NCI-H526 treated with DMSO at 0.1 percent for 48 hours (cell line): ENCODE measurements at regions not wholly inside any gene's neighbourhood (a gene's known extent, or its start where the extent isn't known, plus 50 kb on each side); places are given as distances from the start of the nearest gene placed in this dataset.
"Not testable (repeated sequence)": the region's sequence is repeated elsewhere in the genome, so short reads cannot be mapped to it uniquely, and the experiment has no call there.

Experiments
- DNase-seq: peaks from one replicate; lab custom pipeline; 2025; lab: John Stamatoyannopoulos, UW

DNA sequence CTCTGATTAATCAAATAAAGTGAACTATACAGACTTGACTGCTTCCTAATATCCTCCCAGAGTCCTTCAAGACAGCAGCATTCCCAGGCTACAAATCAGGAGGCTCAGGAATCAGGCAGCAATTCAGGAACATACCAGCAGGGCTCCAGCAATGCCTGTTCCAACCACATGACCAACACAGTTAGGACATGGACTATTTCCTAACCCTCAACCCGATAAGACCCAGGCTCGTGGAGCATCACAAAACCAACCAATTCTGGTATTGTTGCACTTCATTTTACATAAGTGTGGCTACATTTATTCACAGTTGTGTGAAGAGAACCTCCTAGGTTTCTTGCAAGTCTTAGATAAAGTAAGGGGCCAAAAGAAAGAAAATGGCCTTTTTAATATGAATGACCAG lies 546.2 kb upstream of the ADGRL2 start:
- DNase-seq, result no peak

DNA sequence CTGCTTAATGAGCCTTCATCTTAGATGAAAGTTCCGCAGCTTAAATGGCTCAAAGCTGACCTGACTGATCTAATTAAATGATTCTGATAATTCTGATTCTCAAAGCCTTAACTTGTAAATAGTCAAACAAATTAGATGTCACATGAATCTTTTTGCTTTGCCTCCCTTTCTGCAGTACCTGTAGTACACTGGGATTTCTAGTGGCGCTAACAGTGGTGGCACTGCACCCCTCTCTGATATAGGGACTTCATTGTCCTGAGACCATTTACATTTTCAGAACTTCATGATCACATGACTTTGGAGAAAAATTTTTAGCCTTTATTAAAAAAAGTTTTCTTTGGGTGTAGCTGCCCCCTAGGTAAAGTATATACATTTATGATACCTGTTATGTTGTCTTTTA lies 546.7 kb upstream of the ADGRL2 start:
- DNase-seq, result no peak

DNA sequence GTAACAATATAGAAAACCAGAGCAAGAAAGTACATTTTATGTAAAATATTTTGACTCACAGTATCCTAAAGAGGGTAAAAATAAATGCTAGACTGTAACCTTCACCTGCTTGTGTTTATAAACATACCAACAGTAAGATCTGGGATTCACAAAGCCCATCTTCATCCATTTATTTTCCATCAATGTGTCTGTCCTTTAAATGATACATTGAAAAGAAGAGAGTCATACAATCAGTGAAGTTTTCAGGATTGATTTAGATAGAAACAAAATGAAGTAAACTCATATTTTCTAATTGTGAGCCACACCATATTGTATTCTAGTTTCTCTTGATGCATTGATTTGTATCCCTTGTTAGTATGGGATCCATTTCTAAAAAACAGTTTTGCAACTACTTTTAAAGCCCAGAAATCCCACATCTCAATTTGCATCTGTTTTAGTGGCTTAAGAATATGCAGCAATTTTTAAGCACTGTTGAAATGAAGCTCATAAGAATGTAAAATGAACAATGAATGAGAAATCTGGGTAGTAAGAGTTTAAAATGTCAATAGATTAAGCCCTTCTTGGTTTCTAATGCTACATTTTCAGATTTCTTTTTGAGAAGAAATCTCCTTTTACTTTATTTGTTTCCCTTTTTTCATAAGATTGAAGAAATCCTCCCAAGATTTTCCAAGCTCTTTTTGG lies 548.1 kb upstream of the ADGRL2 start:
- no peak for DNase-seq

DNA sequence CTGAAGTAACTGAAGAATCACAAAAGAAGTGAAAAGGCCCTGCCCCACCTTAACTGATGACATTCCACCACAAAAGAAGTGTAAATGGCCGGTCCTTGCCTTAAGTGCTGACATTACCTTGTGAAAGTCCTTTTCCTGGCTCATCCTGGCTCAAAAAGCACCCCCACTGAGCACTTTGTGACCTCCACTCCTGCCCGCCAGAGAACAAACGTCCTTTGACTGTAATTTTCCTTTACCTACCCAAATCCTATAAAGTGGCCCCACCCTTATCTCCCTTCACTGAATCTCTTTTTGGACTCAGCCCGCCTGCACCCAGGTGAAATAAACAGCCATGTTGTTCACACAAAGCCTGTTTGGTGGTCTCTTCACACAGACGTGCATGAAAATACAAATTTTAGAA lies 549.9 kb upstream of the ADGRL2 start:
- DNase-seq, result not testable (repeated sequence)

DNA sequence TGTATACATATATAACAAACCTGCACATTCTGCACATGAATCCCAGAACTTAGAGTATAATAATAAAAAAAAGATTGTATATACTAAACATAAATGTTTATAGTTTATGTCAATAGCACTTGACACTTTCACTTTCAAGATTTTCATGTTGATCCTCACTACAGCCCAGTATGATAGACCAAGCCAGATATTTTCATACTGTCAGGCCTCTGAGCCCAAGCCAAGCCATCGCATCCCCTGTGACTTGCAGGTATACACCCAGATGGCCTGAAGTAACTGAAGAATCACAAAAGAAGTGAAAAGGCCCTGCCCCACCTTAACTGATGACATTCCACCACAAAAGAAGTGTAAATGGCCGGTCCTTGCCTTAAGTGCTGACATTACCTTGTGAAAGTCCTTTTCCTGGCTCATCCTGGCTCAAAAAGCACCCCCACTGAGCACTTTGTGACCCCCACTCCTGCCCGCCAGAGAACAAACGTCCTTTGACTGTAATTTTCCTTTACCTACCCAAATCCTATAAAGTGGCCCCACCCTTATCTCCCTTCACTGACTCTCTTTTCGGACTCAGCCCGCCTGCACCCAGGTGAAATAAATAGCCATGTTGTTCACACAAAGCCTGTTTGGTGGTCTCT lies 555.5 kb upstream of the ADGRL2 start:
- not testable (repeated sequence) for DNase-seq

DNA sequence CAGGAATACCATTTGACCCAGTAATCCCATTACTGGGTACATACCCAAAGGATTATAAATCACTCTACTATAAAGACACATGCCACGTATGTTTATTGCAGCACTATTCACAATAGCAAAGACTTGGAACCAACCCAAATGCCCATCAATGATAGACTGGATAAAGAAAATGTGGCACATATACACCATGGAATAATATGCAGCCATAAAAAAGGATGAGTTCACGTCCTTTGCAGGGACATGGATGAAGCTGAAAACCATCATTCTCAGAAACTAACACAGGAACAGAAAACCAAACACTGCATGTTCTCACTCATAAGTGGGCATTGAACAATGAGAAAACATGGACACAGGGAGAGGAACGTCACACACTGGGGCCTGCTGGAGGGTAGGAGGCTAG lies 556.1 kb upstream of the ADGRL2 start:
- DNase-seq, result not testable (repeated sequence)

DNA sequence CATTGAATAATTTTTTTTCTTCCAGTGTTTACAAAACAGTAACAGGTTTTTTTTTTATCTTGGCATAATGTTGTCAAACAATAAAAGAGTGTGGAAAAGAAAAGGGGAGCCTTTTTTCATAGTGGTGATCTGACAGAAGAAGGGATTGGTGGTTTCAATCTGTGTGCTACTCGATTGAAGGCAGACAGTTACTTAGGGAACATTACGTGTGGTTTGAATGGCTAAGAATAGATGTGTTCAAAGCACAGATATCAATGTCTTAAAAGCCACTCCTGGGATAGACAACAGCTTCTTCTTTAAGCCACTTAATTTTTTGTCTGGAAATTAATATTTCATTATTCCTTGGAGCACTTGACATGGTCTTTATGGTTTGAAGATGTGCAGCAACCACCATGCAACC lies 558.6 kb upstream of the ADGRL2 start:
- no peak for DNase-seq

DNA sequence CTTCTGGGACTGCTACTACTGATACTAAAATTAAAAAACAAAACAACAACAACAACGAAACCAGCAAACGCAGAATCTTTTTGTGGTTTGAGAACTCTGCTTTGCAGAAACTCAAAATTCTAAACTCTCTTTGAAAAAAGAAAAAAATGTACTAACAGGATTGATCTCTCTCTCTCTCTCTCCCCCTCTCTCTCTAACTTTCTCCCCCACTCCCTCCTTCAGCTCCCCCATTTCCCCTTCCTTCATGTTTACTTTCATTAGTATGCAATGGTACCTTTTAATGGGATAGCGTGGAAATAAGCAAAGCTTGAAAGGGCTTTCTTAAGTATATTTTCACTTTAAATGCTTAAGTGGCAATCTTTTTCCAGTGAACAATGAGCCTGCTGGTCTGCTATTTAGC lies 562.6 kb upstream of the ADGRL2 start:
- no peak for DNase-seq

DNA sequence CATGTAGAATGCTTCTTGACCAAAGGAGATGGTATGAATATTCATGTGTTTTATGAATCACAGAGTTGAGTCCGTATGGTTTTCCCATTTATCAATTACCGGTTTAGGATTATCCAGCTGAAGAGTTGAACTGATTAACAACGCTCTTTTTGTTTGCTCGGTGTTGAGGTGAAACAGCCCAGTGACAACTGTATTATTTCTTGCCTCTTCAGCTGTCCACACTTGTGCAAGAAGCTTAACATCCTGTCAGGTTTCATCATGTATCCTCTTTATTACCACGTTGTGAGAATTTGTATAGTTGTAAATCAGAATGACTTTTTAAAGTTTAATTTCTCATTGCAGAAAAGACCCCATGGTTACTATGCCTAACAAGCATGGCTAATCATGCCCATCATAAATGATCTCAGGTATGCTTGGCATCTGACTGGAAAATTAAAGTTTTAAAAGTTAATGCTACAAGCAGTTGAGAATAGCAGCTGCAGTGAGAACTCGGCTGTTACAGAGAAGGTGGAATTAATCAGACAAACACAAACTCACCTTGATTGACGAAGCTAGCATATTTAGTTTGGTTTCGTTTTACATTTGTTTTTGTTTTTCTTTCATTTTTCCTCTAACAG lies 563.2 kb upstream of the ADGRL2 start:
- no peak for DNase-seq

DNA sequence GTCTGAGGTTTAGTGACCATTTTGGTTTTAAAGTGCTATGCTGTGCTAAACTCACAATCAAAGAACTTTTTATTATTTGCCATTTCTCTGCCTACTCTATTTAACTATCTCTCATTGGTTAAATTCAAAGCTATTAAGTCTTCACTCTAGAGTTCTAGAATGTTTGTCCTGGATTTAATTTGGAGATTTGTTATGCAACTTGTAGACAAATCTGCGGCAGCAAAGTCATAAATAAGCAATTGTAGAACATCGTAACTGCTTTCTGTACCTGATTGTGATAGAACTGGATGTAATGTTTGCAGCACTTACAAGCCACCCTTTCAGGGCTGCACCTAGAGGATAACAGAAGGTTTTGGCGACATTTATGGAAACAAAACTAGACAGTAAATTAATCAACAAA lies 566.5 kb upstream of the ADGRL2 start:
- no peak for DNase-seq

DNA sequence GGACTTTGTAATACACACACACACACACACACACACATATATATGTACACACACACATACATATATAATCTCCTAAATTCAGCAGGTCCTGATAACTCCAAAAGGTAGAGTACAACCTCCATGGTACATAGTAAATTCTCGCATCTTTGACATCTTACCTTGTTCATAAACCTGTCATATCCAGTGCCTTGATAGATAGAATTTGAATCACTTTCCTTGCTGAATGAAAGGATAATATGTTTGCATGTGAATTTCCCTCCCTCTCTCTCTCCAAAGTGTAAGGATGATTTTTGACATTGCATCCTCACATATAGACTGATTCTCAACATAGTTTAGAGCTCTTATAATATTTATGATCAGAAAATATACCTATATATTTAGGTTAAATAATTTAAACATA lies 567.1 kb upstream of the ADGRL2 start:
- no peak for DNase-seq

DNA sequence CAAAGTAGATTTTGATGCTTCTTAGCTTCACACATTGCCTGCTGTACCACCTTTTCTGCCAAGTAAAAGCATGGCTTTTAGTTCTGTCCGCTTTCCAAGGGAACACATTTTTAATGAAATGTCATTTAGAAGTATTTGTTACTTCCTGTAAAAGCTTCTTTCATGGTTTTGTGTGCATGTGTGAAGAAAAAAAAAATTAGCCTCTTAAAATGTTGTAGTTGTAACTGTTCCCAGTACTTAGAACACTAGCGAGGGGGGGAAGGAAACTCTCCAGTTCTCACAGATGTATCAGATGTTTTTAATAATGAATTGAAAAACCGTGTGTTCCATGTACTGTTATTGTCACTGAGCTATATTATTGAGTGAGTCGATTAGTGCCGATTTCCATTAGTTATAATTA lies 568.3 kb upstream of the ADGRL2 start:
- DNase-seq, result no peak

DNA sequence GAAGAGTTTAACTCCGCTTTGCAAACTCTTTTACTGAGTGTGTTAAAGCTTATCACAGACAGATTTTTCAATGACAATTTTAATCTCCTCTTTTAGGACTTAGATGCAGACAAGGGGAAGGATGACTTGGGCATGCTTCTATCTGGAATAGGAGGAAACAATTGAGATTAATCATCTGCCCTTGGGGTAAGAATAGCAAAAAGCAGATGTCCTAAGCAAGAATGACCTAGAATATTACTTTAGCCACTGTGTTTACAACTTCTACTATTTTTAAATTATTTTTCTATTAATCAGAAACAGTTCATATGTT lies 569.0 kb upstream of the ADGRL2 start:
- no peak for DNase-seq

DNA sequence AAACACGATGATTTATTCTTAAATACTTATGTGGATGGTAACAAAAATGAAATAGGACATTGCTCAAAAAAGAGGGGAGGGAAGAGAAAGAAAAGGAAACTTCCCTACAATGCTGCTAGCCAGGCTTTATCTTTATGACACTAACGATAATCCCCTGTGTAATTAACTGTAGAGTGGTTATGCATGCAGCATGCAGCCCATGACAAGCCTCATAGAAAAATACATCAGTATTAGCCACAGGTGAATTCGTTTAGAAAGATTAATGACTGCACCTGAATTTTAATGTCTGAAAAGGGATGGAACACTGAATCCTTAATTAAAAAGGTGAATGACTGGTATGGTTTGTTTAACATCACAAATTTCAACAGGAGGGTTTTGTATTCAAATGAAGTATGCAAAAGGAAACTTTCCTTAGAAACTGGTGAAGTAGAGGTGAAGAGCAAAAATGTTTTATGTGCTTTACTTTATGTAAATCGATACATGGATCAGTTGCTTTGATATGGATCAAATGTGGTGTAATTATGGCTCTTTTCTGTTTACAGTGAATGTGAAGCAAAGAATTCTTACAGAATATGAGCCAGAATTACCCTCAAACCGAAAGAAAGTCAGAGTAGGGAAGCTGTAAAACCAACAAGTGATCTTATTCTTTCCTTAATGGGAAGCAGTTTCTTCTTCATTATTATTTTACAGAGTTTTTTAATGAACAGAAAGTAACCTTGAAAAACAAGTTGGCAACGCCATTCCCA lies 569.6 kb upstream of the ADGRL2 start:
- DNase-seq, result peak; percentile 94

DNA sequence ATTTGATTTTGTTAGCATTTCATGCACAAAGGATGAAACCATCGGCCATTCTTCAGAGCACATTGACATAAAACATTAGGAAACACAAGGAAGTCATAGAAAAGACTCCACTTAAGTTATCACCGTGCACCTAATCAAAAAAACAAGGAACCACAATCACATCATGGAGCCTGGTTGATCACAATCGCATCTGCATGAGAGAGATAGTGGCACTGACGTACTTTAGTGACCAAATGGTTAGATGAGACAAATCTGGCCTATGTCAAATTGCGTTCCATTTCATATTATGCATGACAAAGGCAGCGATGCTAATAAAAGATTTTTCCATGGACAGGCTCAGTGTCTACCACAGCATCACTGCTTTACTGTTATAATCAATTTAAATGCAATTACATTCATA lies 571.8 kb upstream of the ADGRL2 start:
- no peak for DNase-seq

DNA sequence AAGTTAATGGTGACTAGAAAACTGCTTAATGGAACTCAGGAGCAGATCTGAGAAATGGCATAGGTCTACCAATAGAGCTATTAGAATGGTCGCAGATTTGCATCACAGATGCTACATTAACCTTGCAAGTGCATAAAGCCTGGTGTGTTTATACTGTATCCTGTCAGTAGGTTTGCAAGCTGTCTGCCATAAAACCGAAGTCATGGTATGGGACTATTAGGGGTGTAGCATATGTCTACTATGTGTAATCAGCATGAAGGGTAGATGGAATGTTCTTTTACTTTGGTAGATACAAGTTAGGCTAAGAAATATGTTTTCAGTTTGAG lies 574.2 kb upstream of the ADGRL2 start:
- DNase-seq, result peak; percentile 43

DNA sequence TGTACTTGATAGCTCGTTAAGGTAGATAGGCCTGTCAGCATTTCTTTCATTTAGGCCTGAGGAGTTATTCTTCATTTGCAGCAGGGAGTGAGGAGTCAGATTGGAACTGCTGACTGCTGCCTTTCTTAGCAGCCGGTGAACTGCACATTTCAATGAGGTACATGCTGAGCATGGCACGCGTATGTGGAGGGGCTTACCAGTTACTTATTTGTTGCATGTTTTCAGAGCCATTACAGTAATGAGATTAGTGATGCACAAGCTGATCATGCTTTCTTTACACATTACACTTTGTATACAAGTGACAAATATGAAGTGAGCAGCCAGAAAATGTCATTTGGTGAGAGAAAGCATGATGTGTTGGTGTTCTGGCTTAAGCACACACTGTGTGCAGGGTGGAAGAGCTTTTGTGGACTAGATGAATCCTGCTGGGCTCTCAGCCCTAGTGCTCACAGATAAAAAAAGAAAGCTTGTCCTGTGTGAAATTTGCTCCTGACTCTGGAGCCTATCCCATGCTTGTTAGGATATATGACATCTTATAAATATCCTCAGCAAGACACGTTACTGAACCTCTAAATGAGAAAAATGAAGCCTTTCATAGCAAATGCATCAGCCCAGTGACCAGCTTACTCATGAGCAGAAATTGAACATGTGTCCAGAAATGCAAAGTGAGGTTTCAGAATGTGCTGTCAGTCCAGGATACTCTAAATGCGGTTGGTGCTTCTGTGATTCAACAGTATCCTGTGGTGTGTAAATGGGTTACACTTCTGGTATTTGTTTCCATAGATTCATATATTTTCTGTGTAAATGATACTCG lies 574.7 kb upstream of the ADGRL2 start:
- DNase-seq, result no peak

DNA sequence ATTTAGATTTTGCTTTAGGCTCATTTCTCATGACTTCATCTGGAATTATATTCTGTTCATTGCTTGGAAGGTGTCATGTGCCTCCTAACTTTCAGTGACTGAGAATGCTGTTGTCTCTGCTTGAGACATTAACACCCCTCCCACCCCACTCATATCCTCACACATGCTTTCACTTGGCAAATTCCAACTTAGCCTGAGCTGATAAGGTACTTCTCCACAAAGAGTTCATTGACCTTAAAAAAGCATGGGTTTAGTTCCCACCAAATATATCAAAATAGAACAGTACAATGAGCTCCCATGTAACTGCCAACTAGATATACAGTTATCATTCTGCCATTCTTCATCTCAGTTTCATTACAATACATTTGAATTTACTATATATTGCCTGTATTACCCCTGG lies 576.5 kb upstream of the ADGRL2 start:
- no peak for DNase-seq

DNA sequence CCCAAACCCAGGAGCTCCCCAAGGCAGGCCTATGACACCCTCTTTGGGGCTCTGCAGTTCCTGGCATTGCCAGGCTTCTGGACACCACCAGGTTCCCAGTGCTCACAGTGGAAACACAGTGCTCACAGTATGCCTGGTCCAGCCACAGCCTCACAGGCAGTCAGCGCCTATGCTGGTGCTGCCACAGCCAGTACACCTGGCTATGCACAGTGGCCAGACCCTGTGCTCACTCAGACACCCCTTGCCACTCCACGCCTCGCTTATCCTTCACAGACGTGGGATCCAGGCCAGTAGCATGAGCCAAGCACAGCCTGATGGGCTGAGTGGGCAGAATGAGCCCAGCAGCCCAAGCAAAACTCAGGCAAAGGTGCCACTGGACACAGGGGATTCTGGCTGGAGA lies 579.2 kb upstream of the ADGRL2 start:
- DNase-seq, result no peak

DNA sequence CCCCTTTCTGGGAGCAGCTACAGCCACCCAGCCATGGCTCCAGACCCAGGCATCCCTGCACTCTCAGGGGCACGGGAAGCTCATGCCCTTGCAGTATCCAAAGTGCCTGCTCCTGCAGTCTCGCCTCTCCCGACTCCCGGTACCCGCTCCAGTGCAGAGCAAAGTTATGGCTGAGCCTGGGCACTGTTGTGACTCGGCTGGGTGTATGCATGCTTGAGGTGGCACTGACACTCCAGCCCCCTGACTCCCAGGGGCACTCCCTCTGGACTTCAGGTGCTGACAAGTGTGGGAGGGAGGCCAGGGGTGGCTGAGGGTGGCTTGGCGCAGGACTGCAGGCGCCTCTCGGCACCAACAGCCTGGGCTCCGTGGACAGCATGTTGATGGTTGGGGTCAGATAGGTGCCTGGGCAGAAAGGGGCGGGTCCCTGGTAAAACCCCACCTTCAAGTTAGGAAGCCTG lies 580.1 kb upstream of the ADGRL2 start:
- no peak for DNase-seq

DNA sequence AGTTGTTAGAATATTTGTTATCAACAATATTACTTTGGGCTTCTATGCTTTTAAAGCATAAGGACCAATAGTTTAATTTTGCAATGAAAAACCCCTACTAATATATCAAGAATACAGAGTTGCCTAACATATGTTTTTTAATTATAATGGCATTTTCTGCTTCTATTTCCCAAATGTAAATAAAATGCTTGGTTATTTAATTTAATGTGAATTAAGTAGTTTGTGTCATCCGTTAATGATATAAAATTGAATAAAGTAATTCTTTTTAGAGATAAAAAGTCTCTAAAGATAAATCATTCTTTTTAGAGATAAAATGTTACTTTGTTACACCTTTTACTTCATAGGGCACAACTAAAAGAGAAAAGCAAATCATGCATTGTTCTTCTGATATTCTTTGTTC lies 583.7 kb upstream of the ADGRL2 start:
- DNase-seq, result no peak

DNA sequence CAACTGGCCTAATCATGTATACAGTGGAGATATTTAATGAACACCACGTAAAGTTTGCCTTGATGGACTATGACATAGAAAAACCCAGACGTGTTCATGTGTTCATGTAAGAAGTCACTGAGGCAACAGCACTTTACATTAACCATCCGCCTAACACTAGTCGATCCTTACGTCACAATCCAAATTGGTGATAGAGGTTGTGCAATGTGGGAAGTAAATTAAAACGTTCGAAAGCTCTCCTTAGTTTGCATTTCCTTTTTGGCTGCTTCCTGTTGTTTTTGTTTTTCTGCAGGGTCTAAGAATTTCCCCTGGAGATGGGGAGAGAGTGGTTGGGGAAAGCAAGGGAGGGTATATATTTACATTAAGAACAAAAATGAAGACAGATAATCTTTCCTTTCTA lies 587.5 kb upstream of the ADGRL2 start:
- no peak for DNase-seq
